Liver (tissue), 8 donors: ENCODE measurements at regions not wholly inside any gene's neighbourhood (a gene's known extent, or its start where the extent isn't known, plus 50 kb on each side); places are given as distances from the start of the nearest gene placed in this dataset.

Source experiments
- DNase-seq: peaks from one replicate; pipeline ENCODE4 v3.0.0-alpha.2; 2017; ENCODE audit warnings: low spot score
- H3K27ac ChIP-seq, 2 donors: one replicate each; pipeline ENCODE4 v1.7.0; 2013; ENCODE audit warnings: inconsistent platforms in 2 of 2, low read length in 2 of 2, control low read depth in 1 of 2, low read depth in 1 of 2, mild to moderate bottlenecking in 1 of 2
- H3K27me3 ChIP-seq, 4 donors: one replicate each; pipeline versions ENCODE4 v1.6.1 to v1.7.0; 2013; ENCODE audit warnings: low read length in 3 of 4, inconsistent platforms in 1 of 4, mild to moderate bottlenecking in 1 of 4, moderate library complexity in 1 of 4; ENCODE audit not compliant: control insufficient read depth in 4 of 4, insufficient read depth in 4 of 4
- H3K36me3 ChIP-seq, 4 donors: one replicate each; pipeline versions ENCODE4 v1.6.1 to v1.7.0; 2013; ENCODE audit warnings: low read length in 3 of 4, mild to moderate bottlenecking in 3 of 4, low read depth in 1 of 4, moderate library complexity in 1 of 4; ENCODE audit not compliant: control insufficient read depth in 4 of 4, insufficient read depth in 3 of 4
- H3K4me1 ChIP-seq, 4 donors: one replicate each; pipeline versions ENCODE4 v1.6.1 to v1.7.0; 2013; ENCODE audit warnings: low read length in 3 of 4, mild to moderate bottlenecking in 3 of 4, moderate library complexity in 1 of 4; ENCODE audit not compliant: control insufficient read depth in 4 of 4, insufficient read depth in 4 of 4
- H3K4me3 ChIP-seq, 3 donors: one replicate each; pipeline versions ENCODE4 v1.6.1 to v1.7.0; 2013; ENCODE audit warnings: low read length in 3 of 3, control low read depth in 1 of 3, low read depth in 1 of 3, mild to moderate bottlenecking in 1 of 3
- H3K9ac ChIP-seq, 2 donors: one replicate each; pipeline ENCODE4 v1.7.0; 2013; ENCODE audit warnings: low read length in 2 of 2, mild to moderate bottlenecking in 2 of 2, moderate library complexity in 2 of 2, control low read depth in 1 of 2, low read depth in 1 of 2
- H3K9me3 ChIP-seq, 4 donors: one replicate each; pipeline versions ENCODE4 v1.6.1 to v1.7.0; 2013; ENCODE audit warnings: low read length in 3 of 4; ENCODE audit not compliant: control insufficient read depth in 4 of 4
- ATF3 ChIP-seq: IDR thresholded peaks from 2 replicates; pipeline ENCODE4 v1.6.1; 2016; ENCODE audit warnings: antibody characterized with exemption
- CTCF ChIP-seq: fragments of 150-350 bp; IDR thresholded peaks from 2 replicates; pipeline ENCODE4 v1.5.1; 2017; ENCODE audit warnings: improper control_type of control experiment, low read depth, low read length; ENCODE audit not compliant: missing input control
- EGR1 ChIP-seq, 2 donors: IDR thresholded peaks; 2 replicates each; pipeline ENCODE4 v1.6.1; 2016 to 2018; ENCODE audit warnings: antibody characterized with exemption in 2 of 2, low read depth in 2 of 2
- FOXA1 ChIP-seq: IDR thresholded peaks from 2 replicates; pipeline ENCODE4 v1.6.1; 2016; ENCODE audit warnings: antibody characterized with exemption
- FOXA2 ChIP-seq: IDR thresholded peaks from 2 replicates; pipeline ENCODE4 v1.6.1; 2016; ENCODE audit warnings: antibody characterized with exemption
- GABPA ChIP-seq, 2 donors: IDR thresholded peaks in 1 of 2; conservative IDR thresholded peaks in 1 of 2; 2 replicates each; pipeline ENCODE4 v1.6.1; 2016; ENCODE audit warnings: antibody characterized with exemption in 2 of 2, mild to moderate bottlenecking in 1 of 2, moderate library complexity in 1 of 2
- HNF4A ChIP-seq, 2 donors: conservative IDR thresholded peaks; 2 replicates each; pipeline ENCODE4 v1.6.1; 2016; ENCODE audit warnings: antibody characterized with exemption in 2 of 2, mild to moderate bottlenecking in 2 of 2
- HNF4G ChIP-seq: IDR thresholded peaks from 2 replicates; pipeline ENCODE4 v1.6.1; 2016; ENCODE audit warnings: antibody characterized with exemption
- JUND ChIP-seq, 2 donors: IDR thresholded peaks; 2 replicates each; pipeline ENCODE4 v1.6.1; 2016; ENCODE audit warnings: antibody characterized with exemption in 2 of 2
- MAX ChIP-seq: IDR thresholded peaks from 2 replicates; pipeline ENCODE4 v1.6.1; 2016; ENCODE audit warnings: antibody characterized with exemption
- NR2F2 ChIP-seq: IDR thresholded peaks from 2 replicates; pipeline ENCODE4 v1.6.1; 2016; ENCODE audit warnings: antibody characterized with exemption
- RAD21 ChIP-seq, 2 donors: IDR thresholded peaks; 2 replicates each; pipeline ENCODE4 v1.6.1; 2016; ENCODE audit warnings: antibody characterized with exemption in 2 of 2, mild to moderate bottlenecking in 2 of 2
- REST ChIP-seq: IDR thresholded peaks from 2 replicates; pipeline ENCODE4 v1.6.1; 2016; ENCODE audit warnings: antibody characterized with exemption, mild to moderate bottlenecking
- RXRA ChIP-seq, 2 donors: IDR thresholded peaks; 2 replicates each; pipeline ENCODE4 v1.6.1; 2017 to 2018; ENCODE audit warnings: antibody characterized with exemption in 2 of 2, mild to moderate bottlenecking in 1 of 2
- SP1 ChIP-seq: IDR thresholded peaks from 2 replicates; pipeline ENCODE4 v1.6.1; 2018; ENCODE audit warnings: antibody characterized with exemption, mild to moderate bottlenecking
- TAF1 ChIP-seq: conservative IDR thresholded peaks from 2 replicates; pipeline ENCODE4 v1.6.1; 2016; ENCODE audit warnings: antibody characterized with exemption, mild to moderate bottlenecking
- YY1 ChIP-seq: IDR thresholded peaks from 2 replicates; pipeline ENCODE4 v1.6.1; 2016; ENCODE audit warnings: antibody characterized with exemption, mild to moderate bottlenecking
- ZBTB33 ChIP-seq: IDR thresholded peaks from 2 replicates; pipeline ENCODE4 v1.6.1; 2016; ENCODE audit warnings: antibody characterized with exemption
- WGBS: extraction: QIAGEN DNeasy Blood & Tissue Kit; methylation state at CpG from one replicate; pipeline ENCODE4 v1.1.7; 2013; 5-methylcytosine and 5-hydroxymethylcytosine counted together
- donor health status: healthy.
- donor health status: healthy.
- donor health status: healthy.
- donor health status: healthy.
- donor health status: healthy.

- Histone ChIP-seq H3K9me3 (no peaks in the 10 kb centered on the region), H3K36me3 (no peaks in the 10 kb centered on the region), H3K9ac (no peak overlapping the region), H3K4me3 (no peak overlapping the region), H3K4me1 (no peaks in the 10 kb centered on the region), H3K27ac (no peak overlapping the region), H3K27me3 (peaks cover 0 to 4% (median 0%) of the 10 kb centered on the region in 4 donors)
- TF ChIP-seq MAX (no peak), EGR1 (IDR thresholded peaks at IDR 0.05; ENCODE audit: low read depth in 2 of 2) (no peak), JUND (IDR thresholded peaks at IDR 0.05) (no peak), ZBTB33 (no peak), FOXA2 (no peak), FOXA1 (no peak), GABPA (IDR thresholded peaks at IDR 0.05 in 1 of 2, conservative IDR thresholded peaks at IDR 0.05 in 1 of 2) (no peak), HNF4A (conservative IDR thresholded peaks at IDR 0.05) (no peak), REST (no peak), ATF3 (no peak), TAF1 (no peak), RXRA (IDR thresholded peaks at IDR 0.05) (no peak), NR2F2 (no peak), SP1 (no peak), CTCF (no peak), YY1 (no peak), HNF4G (no peak), RAD21 (IDR thresholded peaks at IDR 0.05) (no peak)
- no peak for DNase-seq
- WGBS, result 81% methylated on average over 10 of the region's 10 CpGs
These were observed 178.6 kb downstream of the RPS24 start for GRCh38 chr10:78212060-78212785.
